ENCODE measurements at regions not wholly inside any gene's neighbourhood (a gene's known extent, or its start where the extent isn't known, plus 50 kb on each side); places are given as distances from the start of the nearest gene placed in this dataset.

- TF ChIP-seq PPARA (CRISPR knock-in tag; IDR thresholded peaks at IDR 0.05; ENCODE audit: borderline replicate concordance) (no peak), PATZ1 (CRISPR knock-in tag; IDR thresholded peaks at IDR 0.05; ENCODE audit: borderline replicate concordance) (no peak), SNAI2 (CRISPR knock-in tag; IDR thresholded peaks at IDR 0.05) (no peak), ZFP3 (CRISPR knock-in tag; IDR thresholded peaks at IDR 0.05) (no peak), ZNF8 (CRISPR knock-in tag; IDR thresholded peaks at IDR 0.05) (no peak), RARB (CRISPR knock-in tag; IDR thresholded peaks at IDR 0.05) (no peak), TOX (CRISPR knock-in tag; IDR thresholded peaks at IDR 0.05; ENCODE audit: borderline replicate concordance) (no peak)
Observed at GRCh38 chr1:221841251-221841982, 99.5 kb upstream of the DUSP10 start.

Measured in SK-N-SH treated with all-trans-retinoic acid at 6 μM for 48 hours (cell line).